H1 (cell line): ENCODE measurements at regions not wholly inside any gene's neighbourhood (a gene's known extent, or its start where the extent isn't known, plus 50 kb on each side); places are given as distances from the start of the nearest gene placed in this dataset.

Source experiments
- CBX5 ChIP-seq: fragments of 300-800, 300-1000 bp; sonication (generic); IDR thresholded peaks from 2 replicates; pipeline ENCODE4 v1.7.1; 2016; ENCODE audit warnings: antibody characterized with exemption, low read length, low read depth
- CTCF ChIP-seq, 3 experiments: IDR thresholded peaks; 1 replicate in 2 of 3; 2 replicates in 1 of 3; pipeline versions ENCODE4 v1.5.1 to v1.6.1; 2011; ENCODE audit warnings: low read length in 3 of 3, mild to moderate bottlenecking in 3 of 3, inconsistent platforms in 2 of 3, low read depth in 1 of 3, moderate library complexity in 1 of 3; ENCODE audit not compliant: insufficient read depth in 1 of 3; ENCODE audit errors: control extremely low read depth in 1 of 3
- EGR1 ChIP-seq: IDR thresholded peaks from 2 replicates; pipeline ENCODE4 v1.6.1; 2011; ENCODE audit warnings: low read depth, low read length, borderline replicate concordance
- EZH2 ChIP-seq: fragments of 200-600 bp; sonication (generic); IDR thresholded peaks from 2 replicates; pipeline ENCODE4 v1.7.1; 2012; ENCODE audit warnings: low read depth, mild to moderate bottlenecking, moderate library complexity, low read length, inconsistent platforms; ENCODE audit not compliant: severe bottlenecking
- KDM1A ChIP-seq: fragments of 200-600, 300-600 bp; sonication (generic); IDR thresholded peaks from 2 replicates; pipeline ENCODE4 v1.7.1; 2016; ENCODE audit warnings: mild to moderate bottlenecking, low read length, borderline replicate concordance
- POLR2A ChIP-seq, 2 experiments: IDR thresholded peaks; 1 replicate in 1 of 2; 2 replicates in 1 of 2; pipeline ENCODE4 v1.6.1; 2011; ENCODE audit warnings: low read depth in 2 of 2, low read length in 2 of 2, mild to moderate bottlenecking in 2 of 2; ENCODE audit errors: control extremely low read depth in 1 of 2
- POLR2AphosphoS5 ChIP-seq: IDR thresholded peaks from 2 replicates; pipeline ENCODE4 v1.6.1; 2011; ENCODE audit warnings: low read depth, low read length
- RAD21 ChIP-seq, 2 experiments: IDR thresholded peaks in 1 of 2; conservative IDR thresholded peaks in 1 of 2; 2 replicates each; pipeline ENCODE4 v1.6.1; 2011; ENCODE audit warnings: low read depth in 2 of 2, low read length in 2 of 2, improper control_type of control experiment in 1 of 2, inconsistent platforms in 1 of 2, mild to moderate bottlenecking in 1 of 2, moderate library complexity in 1 of 2
- SRF ChIP-seq: IDR thresholded peaks from 2 replicates; pipeline ENCODE4 v1.6.1; 2011; ENCODE audit warnings: mild to moderate bottlenecking, low read depth, low read length, moderate library complexity

GRCh38 chr5:174834081-174834480 lies 109.7 kb downstream of the MSX2 start:
- no peak for TF ChIP-seq CTCF (IDR thresholded peaks at IDR 0.05; ENCODE audit: control extremely low read depth in 1 of 3, insufficient read depth in 1 of 3, low read depth in 1 of 3, low read length in 3 of 3)
- TF ChIP-seq EZH2: no peak
- TF ChIP-seq EGR1: no peak
- TF ChIP-seq KDM1A: no peak
- no peak for TF ChIP-seq CBX5
- no peak for TF ChIP-seq SRF
- no peak for TF ChIP-seq RAD21 (IDR thresholded peaks at IDR 0.05 in 1 of 2, conservative IDR thresholded peaks at IDR 0.05 in 1 of 2; ENCODE audit: low read depth in 2 of 2, low read length in 2 of 2)
- no peak for TF ChIP-seq POLR2A (IDR thresholded peaks at IDR 0.05; ENCODE audit: control extremely low read depth in 1 of 2, low read depth in 2 of 2, low read length in 2 of 2)
- no peak for TF ChIP-seq POLR2AphosphoS5
